Activated T-helper 1 cell treated with anti-CD3 and anti-CD28 coated beads, Interleukin-12 subunit alpha, Interleukin-12 subunit beta, Interleukin-2, Interleukin-4 antibody, amounts not matched to agents 30 ng/mL and 10 ng/mL and 1 ng/mL, durations not matched to agents 14 hours and 24 hours and 36 hours (primary cell): ENCODE measurements at regions not wholly inside any gene's neighbourhood (a gene's known extent, or its start where the extent isn't known, plus 50 kb on each side); places are given as distances from the start of the nearest gene placed in this dataset.
"Not testable (repeated sequence)": the region's sequence is repeated elsewhere in the genome, so short reads cannot be mapped to it uniquely, and the experiment has no call there.

ENCODE experiments used
- DNase-seq: peaks from one replicate; pipeline ENCODE4 v3.0.0; 2021; ENCODE audit warnings: low spot score
- H3K27ac Mint-ChIP-seq: one replicate; pipeline ENCODE4 v1.8.0; 2021; ENCODE audit warnings: mild to moderate bottlenecking, mixed read lengths
- H3K27me3 Mint-ChIP-seq: one replicate; pipeline ENCODE4 v1.8.0; 2022; ENCODE audit warnings: mild to moderate bottlenecking, moderate library complexity, mixed read lengths; ENCODE audit not compliant: insufficient read depth
- H3K36me3 Mint-ChIP-seq: one replicate; pipeline ENCODE4 v1.8.0; 2021; ENCODE audit warnings: low read depth, mixed read lengths
- H3K4me1 Mint-ChIP-seq: one replicate; pipeline ENCODE4 v1.8.0; 2021; ENCODE audit warnings: low read depth, mixed read lengths
- H3K4me3 Mint-ChIP-seq: one replicate; pipeline ENCODE4 v1.8.0; 2021; ENCODE audit warnings: mild to moderate bottlenecking, moderate library complexity, mixed read lengths
- H3K9me3 Mint-ChIP-seq: one replicate; pipeline ENCODE4 v1.8.0; 2021; ENCODE audit warnings: mixed read lengths
- intact Hi-C: fragments of 100-400 bp; cut with micrococcal nuclease; formaldehyde crosslinking; loops from one replicate; pipeline ENCODE4 v1.15.1; 2024

GRCh38 chr1:104629589-104629988 lies 879.9 kb downstream of the AMY1C start:
- H3K4me3 Mint-ChIP-seq = no peak overlapping the region
- H3K9me3 Mint-ChIP-seq = peaks cover 5% of the 10 kb centered on the region
- H3K36me3 Mint-ChIP-seq = no peaks in the 10 kb centered on the region
- DNase-seq = no peak
- no peak overlapping the region for H3K27ac Mint-ChIP-seq
- H3K27me3 Mint-ChIP-seq = no peaks in the 10 kb centered on the region
- H3K4me1 Mint-ChIP-seq = no peaks in the 10 kb centered on the region
- intact Hi-C loops = no loop called here

GRCh38 chr1:104630567-104631149 lies 881.0 kb downstream of the AMY1C start:
- Mint-ChIP-seq H3K27me3 (no peaks in the 10 kb centered on the region), H3K36me3 (no peaks in the 10 kb centered on the region), H3K4me1 (no peaks in the 10 kb centered on the region), H3K9me3 (peaks cover 5% of the 10 kb centered on the region), H3K4me3 (no peak overlapping the region), H3K27ac (no peak overlapping the region)
- intact Hi-C loops = no loop called here
- no peak for DNase-seq

DNA sequence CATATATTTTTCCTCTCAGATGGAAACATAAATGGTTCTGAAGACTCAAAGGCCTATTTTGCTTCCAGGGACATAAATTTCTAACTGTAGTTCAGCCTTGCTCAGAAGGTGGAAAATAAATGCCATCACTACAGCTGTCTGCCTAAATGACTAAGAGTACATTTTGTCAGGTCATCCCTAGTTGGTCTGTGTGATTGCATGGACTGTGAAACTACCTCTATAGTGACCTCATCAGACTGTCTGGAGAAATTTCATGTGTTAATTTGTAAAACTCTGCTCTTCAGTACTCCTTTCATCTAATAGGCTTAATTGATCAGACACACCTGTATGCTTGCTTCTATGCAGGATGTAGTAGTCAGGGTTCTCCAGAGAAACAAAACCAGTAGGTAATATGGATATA lies 886.9 kb downstream of the AMY1C start:
- H3K36me3 Mint-ChIP-seq = no peaks in the 10 kb centered on the region
- no peak overlapping the region for H3K4me3 Mint-ChIP-seq
- no peaks in the 10 kb centered on the region for H3K27me3 Mint-ChIP-seq
- no peak overlapping the region for H3K27ac Mint-ChIP-seq
- intact Hi-C loops = no loop called here
- no peaks in the 10 kb centered on the region for H3K4me1 Mint-ChIP-seq
- DNase-seq = no peak
- H3K9me3 Mint-ChIP-seq = peaks cover 4% of the 10 kb centered on the region

- no peak overlapping the region for H3K4me3 Mint-ChIP-seq
- no peaks in the 10 kb centered on the region for H3K9me3 Mint-ChIP-seq
- intact Hi-C loops = no loop called here
- no peaks in the 10 kb centered on the region for H3K4me1 Mint-ChIP-seq
- H3K27ac Mint-ChIP-seq = no peak overlapping the region
- DNase-seq = no peak
- no peaks in the 10 kb centered on the region for H3K36me3 Mint-ChIP-seq
- H3K27me3 Mint-ChIP-seq = no peaks in the 10 kb centered on the region
These were observed 896.5 kb downstream of the AMY1C start for GRCh38 chr1:104646233-104646632.

DNA sequence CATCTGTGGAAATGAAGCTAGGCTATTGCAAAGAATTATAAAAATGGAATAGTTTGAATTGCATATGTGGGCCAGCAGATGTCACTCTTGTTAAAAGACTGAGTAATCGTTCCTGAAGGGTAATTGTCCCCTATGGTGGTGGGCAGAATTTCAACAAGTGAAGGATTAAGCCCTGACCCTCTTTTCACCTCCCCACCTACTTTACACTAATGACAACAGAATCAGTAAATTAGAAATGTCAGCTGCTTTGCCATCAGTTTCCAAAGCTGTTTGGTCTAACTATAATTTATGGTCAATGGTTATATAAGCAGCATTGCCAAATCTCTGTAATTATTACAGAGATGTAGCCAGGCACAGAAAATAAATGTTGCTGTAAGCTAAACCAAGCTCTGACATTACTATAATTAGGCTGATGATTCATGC lies 898.6 kb downstream of the AMY1C start:
- no peaks in the 10 kb centered on the region for H3K9me3 Mint-ChIP-seq
- H3K4me3 Mint-ChIP-seq = no peak overlapping the region
- DNase-seq = no peak
- intact Hi-C loops = no loop called here
- H3K4me1 Mint-ChIP-seq = no peaks in the 10 kb centered on the region
- no peaks in the 10 kb centered on the region for H3K36me3 Mint-ChIP-seq
- no peak overlapping the region for H3K27ac Mint-ChIP-seq
- no peaks in the 10 kb centered on the region for H3K27me3 Mint-ChIP-seq

DNA sequence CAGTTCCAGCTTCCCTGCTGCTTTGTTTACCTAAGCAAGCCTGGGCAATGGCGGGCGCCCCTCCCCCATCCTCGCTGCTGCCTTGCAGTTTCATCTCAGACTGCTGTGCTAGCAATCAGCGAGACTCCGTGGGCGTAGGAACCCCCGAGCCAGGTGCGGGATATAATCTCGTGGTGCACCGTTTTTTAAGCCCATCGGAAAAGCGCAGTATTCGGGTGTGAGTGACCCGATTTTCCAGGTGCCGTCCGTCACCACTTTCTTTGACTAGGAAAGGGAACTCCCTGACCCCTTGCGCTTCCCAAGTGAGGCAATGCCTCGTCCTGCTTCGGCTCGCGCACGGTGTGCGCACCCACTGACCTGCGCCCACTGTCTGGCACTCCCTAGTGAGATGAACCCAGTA lies 914.7 kb downstream of the AMY1C start:
- not testable (repeated sequence) for H3K4me3 Mint-ChIP-seq, H3K9me3 Mint-ChIP-seq, H3K4me1 Mint-ChIP-seq, DNase-seq, H3K36me3 Mint-ChIP-seq, H3K27me3 Mint-ChIP-seq, H3K27ac Mint-ChIP-seq
- intact Hi-C loops = loop anchor here (2.0 kb wide), 1 partner anchor 68 kb away; no protein-coding TSS in a partner anchor

- Mint-ChIP-seq H3K27ac (no peak overlapping the region), H3K4me1 (no peaks in the 10 kb centered on the region), H3K9me3 (peaks cover 13% of the 10 kb centered on the region), H3K4me3 (no peak overlapping the region), H3K36me3 (no peaks in the 10 kb centered on the region), H3K27me3 (no peaks in the 10 kb centered on the region)
- intact Hi-C loops = loop anchor here (2.0 kb wide), 1 partner anchor 68 kb away; no protein-coding TSS in a partner anchor
- DNase-seq = no peak
These were observed 915.6 kb downstream of the AMY1C start for GRCh38 chr1:104665300-104665699.

GRCh38 chr1:104671684-104672353 lies 922.1 kb downstream of the AMY1C start:
- intact Hi-C loops = no loop called here
- Mint-ChIP-seq H3K27me3 (no peaks in the 10 kb centered on the region), H3K36me3 (no peaks in the 10 kb centered on the region), H3K4me1 (no peaks in the 10 kb centered on the region), H3K27ac (no peak overlapping the region), H3K9me3 (peaks cover 9% of the 10 kb centered on the region), H3K4me3 (no peak overlapping the region)
- DNase-seq = no peak

DNA sequence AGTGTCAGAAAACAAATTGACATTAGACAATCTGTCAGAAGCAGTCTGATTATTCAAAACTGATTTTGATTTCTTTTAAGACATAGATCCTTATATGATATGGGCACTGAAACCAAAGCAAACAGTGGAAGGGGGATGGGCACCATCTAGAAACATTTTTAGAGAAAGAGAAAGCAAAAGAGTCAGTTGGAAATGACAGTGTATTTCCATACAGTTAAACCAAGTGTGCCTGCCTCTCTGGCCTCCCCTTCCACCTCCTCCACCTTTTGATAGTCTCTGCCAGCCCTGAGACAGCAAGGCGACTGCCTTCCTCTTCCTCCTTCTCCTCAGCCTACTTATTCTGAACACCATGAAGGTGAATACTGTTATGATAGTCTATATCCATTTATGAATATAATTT lies 949.7 kb downstream of the AMY1C start:
- no peaks in the 10 kb centered on the region for H3K36me3 Mint-ChIP-seq
- DNase-seq = no peak
- intact Hi-C loops = no loop called here
- peaks cover 24% of the 10 kb centered on the region for H3K9me3 Mint-ChIP-seq
- H3K27me3 Mint-ChIP-seq = no peaks in the 10 kb centered on the region
- H3K4me3 Mint-ChIP-seq = no peak overlapping the region
- H3K4me1 Mint-ChIP-seq = no peaks in the 10 kb centered on the region
- H3K27ac Mint-ChIP-seq = no peak overlapping the region

GRCh38 chr1:104702731-104703130 lies 953.0 kb downstream of the AMY1C start:
- no peak overlapping the region for H3K27ac Mint-ChIP-seq
- no peak overlapping the region for H3K4me3 Mint-ChIP-seq
- intact Hi-C loops = no loop called here
- no peak for DNase-seq
- H3K4me1 Mint-ChIP-seq = no peaks in the 10 kb centered on the region
- H3K36me3 Mint-ChIP-seq = no peaks in the 10 kb centered on the region
- peaks cover 11% of the 10 kb centered on the region for H3K9me3 Mint-ChIP-seq
- H3K27me3 Mint-ChIP-seq = no peaks in the 10 kb centered on the region

- Mint-ChIP-seq H3K27ac (no peak overlapping the region), H3K9me3 (peaks cover 11% of the 10 kb centered on the region), H3K27me3 (no peaks in the 10 kb centered on the region), H3K4me1 (no peaks in the 10 kb centered on the region), H3K36me3 (no peaks in the 10 kb centered on the region), H3K4me3 (no peak overlapping the region)
- intact Hi-C loops = no loop called here
- no peak for DNase-seq
These were observed 957.0 kb downstream of the AMY1C start for GRCh38 chr1:104706631-104707147.

- Mint-ChIP-seq H3K36me3 (no peaks in the 10 kb centered on the region), H3K27me3 (no peaks in the 10 kb centered on the region), H3K4me1 (no peaks in the 10 kb centered on the region), H3K4me3 (no peak overlapping the region), H3K27ac (no peak overlapping the region), H3K9me3 (peaks cover 12% of the 10 kb centered on the region)
- intact Hi-C loops = no loop called here
- DNase-seq = no peak
These were observed 969.1 kb downstream of the AMY1C start for GRCh38 chr1:104718752-104719151.

DNA sequence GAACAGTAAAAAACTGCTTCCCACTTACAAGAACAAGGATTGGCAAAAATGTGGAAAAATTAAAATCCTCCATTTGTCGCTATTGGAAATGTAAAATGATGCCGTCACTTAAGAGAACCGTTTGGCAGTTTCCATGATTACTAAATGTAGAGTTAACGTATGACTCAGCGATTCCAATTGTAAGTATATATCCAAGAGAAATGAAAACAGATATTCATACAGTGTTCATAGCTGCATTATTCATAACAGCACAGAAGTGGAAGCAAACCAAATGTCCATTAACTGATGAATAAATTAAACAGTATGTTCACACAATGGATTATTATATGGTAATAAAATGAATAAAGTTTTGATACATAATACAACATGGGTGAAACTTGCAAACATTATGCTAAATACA lies 971.0 kb downstream of the AMY1C start:
- Mint-ChIP-seq H3K27ac (no peak overlapping the region), H3K4me3 (no peak overlapping the region), H3K4me1 (no peaks in the 10 kb centered on the region), H3K9me3 (peaks cover 21% of the 10 kb centered on the region), H3K27me3 (no peaks in the 10 kb centered on the region), H3K36me3 (no peaks in the 10 kb centered on the region)
- no peak for DNase-seq
- intact Hi-C loops = no loop called here
